ENCODE measurements at regions not wholly inside any gene's neighbourhood (a gene's known extent, or its start where the extent isn't known, plus 50 kb on each side); places are given as distances from the start of the nearest gene placed in this dataset.

DNA sequence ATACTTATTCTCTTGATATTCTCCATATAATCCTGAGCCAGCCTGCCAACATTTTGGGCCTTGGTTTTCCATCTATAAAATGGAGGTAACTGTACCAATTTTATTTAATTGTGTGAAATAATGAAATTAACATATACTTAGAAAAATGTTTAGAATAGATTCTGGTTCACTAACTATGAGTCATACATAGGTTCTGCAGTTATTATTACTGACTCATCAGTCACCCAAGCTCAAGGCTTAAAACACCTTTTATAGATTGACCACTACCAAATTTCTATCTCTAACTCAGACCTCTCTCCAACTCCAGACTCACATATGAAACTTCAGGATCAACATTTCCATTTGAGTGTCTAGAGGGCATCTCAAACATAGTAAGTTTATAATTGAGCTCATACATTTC lies 1277.2 kb upstream of the GJE1 start:
- no peak for DNase-seq
- H3K27ac Mint-ChIP-seq = no peak overlapping the region
- H3K4me3 Mint-ChIP-seq = no peak overlapping the region

DNA sequence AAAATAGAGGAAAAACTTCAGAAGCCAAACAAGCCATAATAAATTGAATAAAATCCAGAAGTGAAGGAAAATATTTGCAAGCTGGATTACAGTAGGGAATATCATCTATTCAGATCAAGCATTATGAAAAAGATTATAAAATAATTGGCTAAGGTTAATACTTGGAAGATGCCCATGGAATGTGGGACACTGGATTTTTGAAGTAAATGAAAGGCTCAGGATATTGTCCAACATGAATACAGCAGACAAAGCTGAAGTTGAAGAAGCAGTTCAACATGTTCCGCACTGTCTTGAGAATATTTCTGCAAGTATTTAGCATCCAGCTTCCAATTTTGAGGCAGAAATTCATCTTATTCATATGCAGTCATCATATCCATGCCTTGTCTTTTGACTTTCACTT lies 1278.4 kb upstream of the GJE1 start:
- Mint-ChIP-seq H3K36me3 (no peaks in the 10 kb centered on the region), H3K9me3 (no peaks in the 10 kb centered on the region), H3K4me1 (no peaks in the 10 kb centered on the region), H3K27me3 (no peaks in the 10 kb centered on the region), H3K4me3 (no peak overlapping the region), H3K27ac (no peak overlapping the region)
- DNase-seq = no peak

More for the DNA sequence above, 1277.2 kb upstream of the GJE1 start:
- Mint-ChIP-seq H3K36me3 (no peaks in the 10 kb centered on the region), H3K27me3 (no peaks in the 10 kb centered on the region), H3K9me3 (no peaks in the 10 kb centered on the region), H3K4me1 (no peaks in the 10 kb centered on the region)

GRCh38 chr6:140850438-140850837 lies 1282.3 kb upstream of the GJE1 start:
- no peak for DNase-seq
- Mint-ChIP-seq H3K27me3 (no peaks in the 10 kb centered on the region), H3K27ac (no peak overlapping the region), H3K4me3 (no peak overlapping the region), H3K4me1 (no peaks in the 10 kb centered on the region), H3K36me3 (no peaks in the 10 kb centered on the region), H3K9me3 (no peaks in the 10 kb centered on the region)

DNA sequence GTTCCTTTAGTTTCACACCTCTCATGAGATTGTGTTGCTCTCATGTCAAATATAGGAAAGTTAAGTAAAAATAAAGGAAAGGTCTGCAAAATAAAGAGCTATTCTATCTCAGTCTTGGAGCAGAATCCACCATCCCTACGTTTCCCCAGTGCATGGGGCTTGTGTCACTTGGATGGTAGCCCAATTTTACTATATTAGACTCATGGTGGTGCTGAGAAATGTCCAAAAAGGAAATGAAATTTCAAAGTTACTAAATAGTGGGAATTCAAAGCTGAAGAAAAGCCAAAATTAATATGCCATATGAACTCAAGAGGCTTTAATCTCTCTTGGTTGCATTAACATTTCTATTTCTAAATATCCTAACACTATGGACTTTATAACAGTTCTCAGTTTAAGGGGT lies 1283.3 kb upstream of the GJE1 start:
- Mint-ChIP-seq H3K4me3 (no peak overlapping the region), H3K36me3 (no peaks in the 10 kb centered on the region), H3K9me3 (no peaks in the 10 kb centered on the region), H3K27ac (no peak overlapping the region), H3K4me1 (no peaks in the 10 kb centered on the region), H3K27me3 (no peaks in the 10 kb centered on the region)
- no peak for DNase-seq

GRCh38 chr6:140847262-140847645 lies 1285.5 kb upstream of the GJE1 start:
- Mint-ChIP-seq H3K27me3 (no peaks in the 10 kb centered on the region), H3K4me1 (no peaks in the 10 kb centered on the region), H3K4me3 (no peak overlapping the region), H3K36me3 (no peaks in the 10 kb centered on the region), H3K9me3 (no peaks in the 10 kb centered on the region), H3K27ac (no peak overlapping the region)
- no peak for DNase-seq

DNA sequence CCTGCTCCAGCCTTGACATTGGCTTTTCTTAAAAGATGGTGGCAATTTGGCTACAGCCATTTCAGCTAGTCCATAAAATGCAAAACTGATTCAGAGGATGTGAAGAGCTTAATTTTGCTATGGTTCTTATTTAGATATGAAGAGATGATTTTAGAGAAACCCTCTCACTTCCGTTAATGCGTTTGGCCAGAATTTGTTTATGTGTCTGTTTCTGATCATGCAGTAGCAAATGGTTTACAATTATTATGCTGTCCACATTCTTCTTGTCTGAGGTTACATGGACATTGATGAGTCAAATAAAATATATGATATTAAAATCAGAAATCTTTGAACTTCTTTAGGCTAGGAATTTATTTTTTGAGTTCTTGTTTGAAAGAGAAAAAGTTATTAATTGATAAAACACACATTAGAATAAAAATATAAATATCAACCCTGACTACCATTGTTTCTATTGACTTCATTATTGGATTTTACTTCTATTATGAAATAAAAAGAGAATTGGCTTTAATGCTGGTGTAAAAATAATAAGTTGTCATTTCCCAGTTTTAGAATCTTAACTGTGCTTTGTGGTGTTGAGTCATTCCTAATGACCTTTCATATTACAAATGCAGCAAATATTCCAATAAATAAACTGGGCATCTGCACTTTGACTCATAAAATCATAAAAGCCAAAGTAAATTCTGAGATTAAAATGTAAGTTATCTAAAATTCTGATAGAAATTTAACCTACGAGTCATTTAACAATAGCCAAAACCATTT lies 1286.0 kb upstream of the GJE1 start:
- H3K4me1 Mint-ChIP-seq = no peaks in the 10 kb centered on the region
- no peaks in the 10 kb centered on the region for H3K36me3 Mint-ChIP-seq
- H3K27me3 Mint-ChIP-seq = no peaks in the 10 kb centered on the region
- H3K9me3 Mint-ChIP-seq = no peaks in the 10 kb centered on the region
- no peak overlapping the region for H3K4me3 Mint-ChIP-seq
- no peak overlapping the region for H3K27ac Mint-ChIP-seq
- DNase-seq = no peak

DNA sequence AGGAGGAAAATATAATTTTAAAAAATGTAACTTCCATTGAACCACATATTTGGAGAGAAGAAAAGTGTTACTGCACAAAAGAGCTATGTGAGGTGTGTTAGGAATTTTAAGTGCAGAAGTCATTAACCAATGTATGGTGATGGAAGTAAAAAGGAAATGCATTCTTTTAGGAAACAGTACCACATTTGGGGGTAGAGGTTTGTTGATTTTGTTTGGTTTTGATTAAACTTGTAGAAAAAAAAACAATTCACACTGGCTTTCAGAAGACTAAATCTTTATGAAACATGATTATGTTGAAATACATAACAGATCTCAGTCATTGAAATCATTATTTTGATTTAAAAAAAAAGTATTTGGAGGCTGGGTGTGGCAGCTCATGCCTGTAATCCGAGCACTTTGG lies 1287.0 kb upstream of the GJE1 start:
- H3K4me1 Mint-ChIP-seq = no peaks in the 10 kb centered on the region
- H3K36me3 Mint-ChIP-seq = no peaks in the 10 kb centered on the region
- no peaks in the 10 kb centered on the region for H3K27me3 Mint-ChIP-seq
- H3K9me3 Mint-ChIP-seq = no peaks in the 10 kb centered on the region
- DNase-seq = no peak
- no peak overlapping the region for H3K4me3 Mint-ChIP-seq
- no peak overlapping the region for H3K27ac Mint-ChIP-seq

GRCh38 chr6:140844167-140844566 lies 1288.6 kb upstream of the GJE1 start:
- H3K27me3 Mint-ChIP-seq = no peaks in the 10 kb centered on the region
- H3K4me1 Mint-ChIP-seq = no peaks in the 10 kb centered on the region
- H3K9me3 Mint-ChIP-seq = no peaks in the 10 kb centered on the region
- H3K36me3 Mint-ChIP-seq = no peaks in the 10 kb centered on the region
- H3K27ac Mint-ChIP-seq = no peak overlapping the region
- no peak for DNase-seq
- no peak overlapping the region for H3K4me3 Mint-ChIP-seq

DNA sequence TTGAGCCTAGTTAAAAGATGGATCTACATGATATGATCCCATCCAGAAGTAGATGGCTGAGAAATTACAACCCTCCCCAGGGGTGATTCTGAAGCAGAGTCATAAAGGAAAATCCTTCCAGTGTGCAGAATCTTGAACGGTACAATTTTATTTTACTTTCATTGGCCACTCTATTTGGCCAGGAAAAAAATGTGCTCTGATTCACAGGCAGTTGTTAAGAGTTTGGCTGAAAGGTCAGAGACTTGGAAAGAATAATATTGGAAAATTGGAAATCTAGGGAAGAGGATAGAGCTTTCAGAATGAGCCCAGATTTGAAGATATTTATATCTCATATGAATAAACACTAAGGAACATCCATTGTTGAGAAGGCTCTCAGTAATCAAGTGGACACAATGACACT lies 1299.3 kb upstream of the GJE1 start:
- H3K36me3 Mint-ChIP-seq = no peaks in the 10 kb centered on the region
- no peak overlapping the region for H3K27ac Mint-ChIP-seq
- peaks cover 5% of the 10 kb centered on the region for H3K27me3 Mint-ChIP-seq
- DNase-seq = no peak
- no peaks in the 10 kb centered on the region for H3K9me3 Mint-ChIP-seq
- H3K4me1 Mint-ChIP-seq = no peaks in the 10 kb centered on the region
- H3K4me3 Mint-ChIP-seq = no peak overlapping the region

- H3K9me3 Mint-ChIP-seq = no peaks in the 10 kb centered on the region
- DNase-seq = no peak
- H3K36me3 Mint-ChIP-seq = no peaks in the 10 kb centered on the region
- H3K4me3 Mint-ChIP-seq = no peak overlapping the region
- H3K27me3 Mint-ChIP-seq = no peaks in the 10 kb centered on the region
- no peak overlapping the region for H3K27ac Mint-ChIP-seq
- H3K4me1 Mint-ChIP-seq = no peaks in the 10 kb centered on the region
These were observed 1302.1 kb upstream of the GJE1 start for GRCh38 chr6:140830666-140831065.

- Mint-ChIP-seq H3K4me1 (no peaks in the 10 kb centered on the region), H3K27me3 (no peaks in the 10 kb centered on the region), H3K9me3 (no peaks in the 10 kb centered on the region), H3K36me3 (no peaks in the 10 kb centered on the region), H3K4me3 (no peak overlapping the region), H3K27ac (no peak overlapping the region)
- no peak for DNase-seq
These were observed 1303.9 kb upstream of the GJE1 start for GRCh38 chr6:140828856-140829255.

GRCh38 chr6:140827593-140827992 lies 1305.1 kb upstream of the GJE1 start:
- DNase-seq = no peak
- Mint-ChIP-seq H3K9me3 (no peaks in the 10 kb centered on the region), H3K27ac (no peak overlapping the region), H3K4me3 (no peak overlapping the region), H3K4me1 (no peaks in the 10 kb centered on the region), H3K27me3 (no peaks in the 10 kb centered on the region), H3K36me3 (no peaks in the 10 kb centered on the region)

DNA sequence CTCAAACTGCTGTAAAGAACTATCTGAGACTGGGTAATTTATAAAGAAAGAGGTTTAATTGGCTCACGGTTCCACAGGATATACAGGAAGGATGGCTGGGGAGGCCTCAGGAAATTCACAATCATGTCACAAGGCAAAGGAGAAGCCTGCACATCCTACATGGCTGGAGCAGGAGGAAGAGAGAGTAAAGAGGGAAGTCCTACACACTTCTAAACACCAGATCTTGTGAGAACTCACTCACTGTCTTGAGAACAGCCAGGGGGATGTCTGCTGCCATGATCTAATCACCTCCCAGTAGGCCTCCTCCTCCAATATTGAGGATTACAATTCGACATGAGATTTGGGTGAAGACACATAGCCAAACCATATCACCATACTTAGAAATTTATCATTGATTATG lies 1307.0 kb upstream of the GJE1 start:
- H3K9me3 Mint-ChIP-seq = no peaks in the 10 kb centered on the region

GRCh38 chr6:140824595-140824994 lies 1308.1 kb upstream of the GJE1 start:
- no peaks in the 10 kb centered on the region for H3K36me3 Mint-ChIP-seq
- no peaks in the 10 kb centered on the region for H3K9me3 Mint-ChIP-seq
- H3K27me3 Mint-ChIP-seq = peaks cover 4% of the 10 kb centered on the region
- no peak overlapping the region for H3K4me3 Mint-ChIP-seq
- no peak for DNase-seq
- no peak overlapping the region for H3K27ac Mint-ChIP-seq
- no peaks in the 10 kb centered on the region for H3K4me1 Mint-ChIP-seq

More for the DNA sequence above, 1307.0 kb upstream of the GJE1 start:
- no peaks in the 10 kb centered on the region for H3K36me3 Mint-ChIP-seq
- H3K4me3 Mint-ChIP-seq = no peak overlapping the region
- no peak overlapping the region for H3K27ac Mint-ChIP-seq
- H3K4me1 Mint-ChIP-seq = no peaks in the 10 kb centered on the region
- H3K27me3 Mint-ChIP-seq = peaks cover under 1% of the 10 kb centered on the region
- no peak for DNase-seq

DNA sequence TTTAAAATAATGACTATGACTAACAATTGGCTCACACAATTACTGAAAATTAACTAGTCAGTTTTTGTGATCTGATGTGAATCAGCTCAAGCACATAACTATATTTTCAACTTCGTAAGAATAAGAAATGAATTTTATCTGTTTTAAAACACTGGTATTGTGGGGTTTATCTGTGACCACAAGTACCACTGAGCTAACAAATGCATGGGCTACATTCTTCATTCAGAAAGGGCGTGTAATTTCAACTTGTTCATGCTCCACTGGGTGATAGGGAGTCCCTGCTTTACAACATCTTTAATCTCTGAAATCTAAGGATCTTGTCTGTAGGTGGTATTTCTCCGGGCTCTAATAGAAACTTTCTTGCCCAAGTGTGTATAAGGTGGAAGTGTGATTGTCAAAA lies 1311.5 kb upstream of the GJE1 start:
- H3K27me3 Mint-ChIP-seq = peaks cover 4% of the 10 kb centered on the region
- no peaks in the 10 kb centered on the region for H3K4me1 Mint-ChIP-seq
- no peaks in the 10 kb centered on the region for H3K9me3 Mint-ChIP-seq
- no peaks in the 10 kb centered on the region for H3K36me3 Mint-ChIP-seq
- H3K27ac Mint-ChIP-seq = no peak overlapping the region
- H3K4me3 Mint-ChIP-seq = no peak overlapping the region
- DNase-seq = no peak

DNA sequence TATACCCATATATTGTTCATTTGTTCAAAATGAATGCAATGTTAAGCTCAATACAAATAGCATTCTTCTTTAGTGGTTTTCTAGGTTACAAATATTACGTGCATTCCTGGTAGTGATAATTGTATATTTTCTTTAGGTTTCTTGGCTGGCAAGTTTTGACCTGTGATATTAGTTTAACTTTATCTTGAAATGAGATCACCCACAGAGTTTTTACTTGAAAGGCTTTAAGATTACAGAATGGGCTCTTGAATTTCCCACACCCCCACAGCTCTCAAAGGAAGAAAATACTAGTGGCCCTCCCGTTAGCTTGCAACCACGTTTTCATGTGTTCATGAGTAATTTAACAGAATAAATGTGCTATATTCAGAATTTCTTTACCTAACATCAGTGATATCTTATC lies 1315.5 kb upstream of the GJE1 start:
- Mint-ChIP-seq H3K27ac (no peak overlapping the region), H3K4me3 (no peak overlapping the region), H3K36me3 (no peaks in the 10 kb centered on the region), H3K27me3 (peaks cover 4% of the 10 kb centered on the region), H3K9me3 (no peaks in the 10 kb centered on the region), H3K4me1 (no peaks in the 10 kb centered on the region)
- DNase-seq = no peak
